ENCODE measurements at regions not wholly inside any gene's neighbourhood (a gene's known extent, or its start where the extent isn't known, plus 50 kb on each side); places are given as distances from the start of the nearest gene placed in this dataset.

GRCh38 chr10:132136097-132136521, 50.6 kb upstream of the DPYSL4 start:
- Mint-ChIP-seq H3K4me3 (no peak overlapping the region), H3K4me1 (no peaks in the 10 kb centered on the region), H3K27me3 (ENCODE audit: low read depth in 2 of 2) (peaks cover 0 to 3% of the 10 kb centered on the region in 2 donors), H3K27ac (no peak overlapping the region), H3K36me3 (no peaks in the 10 kb centered on the region), H3K9me3 (no peaks in the 10 kb centered on the region)
- Histone ChIP-seq H3K4me3 (ENCODE audit: low read length) (no peak overlapping the region), H3K27me3 (ENCODE audit: control insufficient read depth, insufficient read depth, low read length) (no peaks in the 10 kb centered on the region), H3K27ac (ENCODE audit: low read length) (no peak overlapping the region), H3K4me1 (ENCODE audit: control insufficient read depth, insufficient read depth, low read length) (no peaks in the 10 kb centered on the region), H3K9me3 (ENCODE audit: control insufficient read depth, insufficient read depth, low read length) (no peaks in the 10 kb centered on the region), H3K36me3 (ENCODE audit: control insufficient read depth, insufficient read depth, low read length) (no peaks in the 10 kb centered on the region)
- no peak for TF ChIP-seq CTCF (IDR thresholded peaks at IDR 0.05)
- intact Hi-C loops (cut with micrococcal nuclease), result no loop called here
- ATAC-seq, result no peak
- no peak for DNase-seq
- 91% methylated on average over 21 of the region's 22 CpGs for WGBS (ENCODE audit: insufficient coverage)

- Histone ChIP-seq H3K27me3 (ENCODE audit: control insufficient read depth, insufficient read depth, low read length) (no peaks in the 10 kb centered on the region), H3K27ac (ENCODE audit: low read length) (no peak overlapping the region), H3K4me3 (ENCODE audit: low read length) (no peak overlapping the region), H3K4me1 (ENCODE audit: control insufficient read depth, insufficient read depth, low read length) (no peaks in the 10 kb centered on the region), H3K36me3 (ENCODE audit: control insufficient read depth, insufficient read depth, low read length) (no peaks in the 10 kb centered on the region), H3K9me3 (ENCODE audit: control insufficient read depth, insufficient read depth, low read length) (no peaks in the 10 kb centered on the region)
- WGBS (ENCODE audit: insufficient coverage), result 87% methylated on average over 10 of the region's 10 CpGs
- H3K9me3 Mint-ChIP-seq, result no peaks in the 10 kb centered on the region
- no peak for ATAC-seq
- no peak overlapping the region for H3K4me3 Mint-ChIP-seq
- H3K27me3 Mint-ChIP-seq (ENCODE audit: low read depth in 2 of 2), result peaks cover 0 to 3% of the 10 kb centered on the region in 2 donors
- no peaks in the 10 kb centered on the region for H3K36me3 Mint-ChIP-seq
- intact Hi-C loops (cut with micrococcal nuclease), result no loop called here
- no peaks in the 10 kb centered on the region for H3K4me1 Mint-ChIP-seq
- DNase-seq, result no peak
- no peak for TF ChIP-seq CTCF (IDR thresholded peaks at IDR 0.05)
- no peak overlapping the region for H3K27ac Mint-ChIP-seq
Measured at GRCh38 chr10:132136689-132137088, 50.1 kb upstream of the DPYSL4 start.
